ENCODE measurements at regions not wholly inside any gene's neighbourhood (a gene's known extent, or its start where the extent isn't known, plus 50 kb on each side); places are given as distances from the start of the nearest gene placed in this dataset.
A peak's percentile ranks its signal among the peaks of the same experiment; 100 is the strongest.

- Mint-ChIP-seq H3K4me3 (ENCODE audit: unreplicated experiment) (no peak overlapping the region), H3K9me3 (ENCODE audit: unreplicated experiment) (peaks cover 32% of the 10 kb centered on the region), H3K27me3 (ENCODE audit: insufficient read depth, unreplicated experiment) (no peaks in the 10 kb centered on the region), H3K27ac (ENCODE audit: unreplicated experiment) (no peak overlapping the region), H3K36me3 (ENCODE audit: insufficient read depth, unreplicated experiment) (no peaks in the 10 kb centered on the region), H3K4me1 (ENCODE audit: low read depth, unreplicated experiment) (peaks cover 42% of the 10 kb centered on the region)
- BruUV-seq (replicated peaks): no TSS peak
- peaks cover 3% of the 10 kb centered on the region; the same call in 1 of the 2 replicates for H3K9me3 ChIP-seq
- intact Hi-C loops (cut with micrococcal nuclease; ENCODE audit: unreplicated experiment): loop anchor here (1.0 kb wide), 1 partner anchor 115 kb away; no protein-coding TSS in a partner anchor
- H3K4me1 ChIP-seq: peaks cover 39% of the 10 kb centered on the region
- no peak for DNase-seq
- no peak for TF ChIP-seq CTCF (IDR thresholded peaks at IDR 0.05; ENCODE audit: insufficient read depth in 1 of 2, low read depth in 1 of 2, low read length in 1 of 2, severe bottlenecking in 1 of 2, unreplicated experiment in 1 of 2)
- no peaks in the 10 kb centered on the region for H3K27me3 ChIP-seq (replicated peaks; ENCODE audit: control insufficient read depth, insufficient read depth, low read length)
- H3K4me3 ChIP-seq (ENCODE audit: low read depth, low read length): no peak overlapping the region
- H3K36me3 ChIP-seq (ENCODE audit: control insufficient read depth, insufficient read depth, low read length): no peaks in the 10 kb centered on the region
- POLR2A ChIA-PET: no interaction called here
- CTCF ChIA-PET: no interaction called here
These were observed 287.7 kb downstream of the IPMK start for GRCh38 chr10:57979956-57980355.

GRCh38 chr10:57979491-57979890, 288.2 kb downstream of the IPMK start:
- Mint-ChIP-seq H3K27me3 (ENCODE audit: insufficient read depth, unreplicated experiment) (no peaks in the 10 kb centered on the region), H3K4me1 (ENCODE audit: low read depth, unreplicated experiment) (peaks cover 42% of the 10 kb centered on the region), H3K36me3 (ENCODE audit: insufficient read depth, unreplicated experiment) (no peaks in the 10 kb centered on the region), H3K27ac (ENCODE audit: unreplicated experiment) (peak overlapping the region; percentile 37), H3K9me3 (ENCODE audit: unreplicated experiment) (peaks cover 35% of the 10 kb centered on the region), H3K4me3 (ENCODE audit: unreplicated experiment) (no peak overlapping the region)
- Histone ChIP-seq H3K27me3 (replicated peaks; ENCODE audit: control insufficient read depth, insufficient read depth, low read length) (no peaks in the 10 kb centered on the region), H3K9me3 (peaks cover 3% of the 10 kb centered on the region; the same call in 1 of the 2 replicates), H3K4me3 (ENCODE audit: low read depth, low read length) (no peak overlapping the region), H3K36me3 (ENCODE audit: control insufficient read depth, insufficient read depth, low read length) (no peaks in the 10 kb centered on the region), H3K4me1 (peaks cover 39% of the 10 kb centered on the region)
- ChIA-PET POLR2A (no interaction called here), CTCF (no interaction called here)
- no peak for TF ChIP-seq CTCF (IDR thresholded peaks at IDR 0.05; ENCODE audit: insufficient read depth in 1 of 2, low read depth in 1 of 2, low read length in 1 of 2, severe bottlenecking in 1 of 2, unreplicated experiment in 1 of 2)
- DNase-seq: peak in 1 of 2 experiments; percentile 40
- intact Hi-C loops (cut with micrococcal nuclease; ENCODE audit: unreplicated experiment): loop anchor here (1.0 kb wide), 1 partner anchor 114 kb away; no protein-coding TSS in a partner anchor
- no TSS peak for BruUV-seq (replicated peaks)

- H3K9me3 ChIP-seq: peaks cover 3% of the 10 kb centered on the region; the same call in 1 of the 2 replicates
- peaks cover 24% of the 10 kb centered on the region for H3K4me1 ChIP-seq
- H3K27me3 ChIP-seq (replicated peaks; ENCODE audit: control insufficient read depth, insufficient read depth, low read length): no peaks in the 10 kb centered on the region
- no peaks in the 10 kb centered on the region for H3K36me3 ChIP-seq (ENCODE audit: control insufficient read depth, insufficient read depth, low read length)
- intact Hi-C loops (cut with micrococcal nuclease; ENCODE audit: unreplicated experiment): no loop called here
- Mint-ChIP-seq H3K4me3 (ENCODE audit: unreplicated experiment) (no peak overlapping the region), H3K27me3 (ENCODE audit: insufficient read depth, unreplicated experiment) (no peaks in the 10 kb centered on the region), H3K4me1 (ENCODE audit: low read depth, unreplicated experiment) (peaks cover 26% of the 10 kb centered on the region), H3K9me3 (ENCODE audit: unreplicated experiment) (peaks cover 41% of the 10 kb centered on the region), H3K36me3 (ENCODE audit: insufficient read depth, unreplicated experiment) (no peaks in the 10 kb centered on the region), H3K27ac (ENCODE audit: unreplicated experiment) (no peak overlapping the region)
- ChIA-PET POLR2A (no interaction called here), CTCF (no interaction called here)
- TF ChIP-seq CTCF (IDR thresholded peaks at IDR 0.05; ENCODE audit: insufficient read depth in 1 of 2, low read depth in 1 of 2, low read length in 1 of 2, severe bottlenecking in 1 of 2, unreplicated experiment in 1 of 2): no peak
- no TSS peak for BruUV-seq (replicated peaks)
- no peak overlapping the region for H3K4me3 ChIP-seq (ENCODE audit: low read depth, low read length)
- peak in 1 of 2 experiments; percentile 18 for DNase-seq
These were observed 290.4 kb downstream of the IPMK start for GRCh38 chr10:57977262-57977661.

Measured in Caco-2 (cell line).